HepG2 (cell line): ENCODE measurements at regions not wholly inside any gene's neighbourhood (a gene's known extent, or its start where the extent isn't known, plus 50 kb on each side); places are given as distances from the start of the nearest gene placed in this dataset.
A peak's percentile ranks its signal among the peaks of the same experiment; 100 is the strongest.

Experiments used
- ARID5B ChIP-seq: IDR thresholded peaks from 2 replicates; pipeline ENCODE4 v1.4.0; 2020; ENCODE audit warnings: mild to moderate bottlenecking, missing genetic modification reagents
- DRAP1 ChIP-seq: IDR thresholded peaks from 2 replicates; pipeline ENCODE4 v1.6.1; 2016; ENCODE audit warnings: missing genetic modification reagents, missing compliant biosample characterization
- HNRNPK ChIP-seq: fragments of 200-400 bp; formaldehyde crosslinking; IDR thresholded peaks from 2 replicates; pipeline ENCODE4 v1.6.1; 2018; ENCODE audit warnings: low read length, low read depth, moderate library complexity, mild to moderate bottlenecking; ENCODE audit not compliant: poor library complexity, severe bottlenecking
- HOMEZ ChIP-seq: IDR thresholded peaks from 2 replicates; pipeline ENCODE4 v1.6.1; 2016; ENCODE audit warnings: low read depth
- SALL1 ChIP-seq: sonication (generic); formaldehyde crosslinking; IDR thresholded peaks from 2 replicates; pipeline ENCODE4 v1.8.0; 2022; ENCODE audit warnings: mild to moderate bottlenecking, missing genetic modification reagents
- TEAD3 ChIP-seq: optimal IDR thresholded peaks from 2 replicates; pipeline ENCODE3; 2016; ENCODE audit warnings: borderline replicate concordance
- TMF1 ChIP-seq: sonication (generic); formaldehyde crosslinking; IDR thresholded peaks from 2 replicates; pipeline ENCODE4 v1.8.1; 2022; ENCODE audit warnings: low read depth, missing genetic modification reagents
- TSC22D2 ChIP-seq: sonication (generic); formaldehyde crosslinking; IDR thresholded peaks from 2 replicates; pipeline ENCODE4 v1.5.1; 2020; ENCODE audit warnings: missing genetic modification reagents, mild to moderate bottlenecking, borderline replicate concordance
- WIZ ChIP-seq: sonication (generic); formaldehyde crosslinking; IDR thresholded peaks from 2 replicates; pipeline ENCODE4 v1.5.1; 2020; ENCODE audit warnings: mild to moderate bottlenecking, missing genetic modification reagents
- ZMYM4 ChIP-seq: sonication (generic); formaldehyde crosslinking; IDR thresholded peaks from 2 replicates; pipeline ENCODE4 v1.8.1; 2023; ENCODE audit warnings: mild to moderate bottlenecking, missing genetic modification reagents
- ZNF260 ChIP-seq: sonication (generic); formaldehyde crosslinking; IDR thresholded peaks from 2 replicates; pipeline ENCODE4 v1.4.0; 2020; ENCODE audit warnings: missing genetic modification reagents, low read depth, mild to moderate bottlenecking, borderline replicate concordance
- ZNF331 ChIP-seq: sonication (generic); formaldehyde crosslinking; IDR thresholded peaks from 2 replicates; pipeline ENCODE4 v1.4.0; 2020; ENCODE audit warnings: missing genetic modification reagents
- ZNF556 ChIP-seq: sonication (generic); formaldehyde crosslinking; IDR thresholded peaks from 2 replicates; pipeline ENCODE4 v1.4.0; 2020; ENCODE audit warnings: mild to moderate bottlenecking, missing genetic modification reagents, borderline replicate concordance
- ZNF644 ChIP-seq: IDR thresholded peaks from 2 replicates; pipeline ENCODE4 v1.6.1; 2016; ENCODE audit warnings: low read depth
- ZNF770 ChIP-seq: sonication (generic); formaldehyde crosslinking; IDR thresholded peaks from 2 replicates; pipeline ENCODE4 v1.5.0; 2020; ENCODE audit warnings: mild to moderate bottlenecking, missing genetic modification reagents

GRCh38 chr2:145759228-145759915 lies 1239.5 kb upstream of the ZEB2 start (continued):
- TF ChIP-seq TMF1 (CRISPR knock-in tag) (no peak), ZNF331 (peak; percentile 60), ZNF770 (CRISPR knock-in tag) (no peak), TSC22D2 (CRISPR knock-in tag) (0 out of 2 replicates have a peak, but pooled peaks have one; percentile 62), DRAP1 (CRISPR knock-in tag) (peak; percentile 43; the same call in 1 of the 2 replicates), ZNF260 (CRISPR knock-in tag) (no peak), ZMYM4 (CRISPR knock-in tag) (peak; percentile 58), ARID5B (CRISPR knock-in tag) (peak; percentile 55), SALL1 (CRISPR knock-in tag) (peak; percentile 27; the same call in 1 of the 2 replicates), WIZ (CRISPR knock-in tag) (no peak), ZNF644 (peak; percentile 76), TEAD3 (CRISPR knock-in tag) (peak; percentile 85), HNRNPK (no peak), ZNF556 (CRISPR knock-in tag) (no peak), HOMEZ (CRISPR knock-in tag) (0 out of 2 replicates have a peak, but pooled peaks have one; percentile 42)
